ENCODE measurements at regions not wholly inside any gene's neighbourhood (a gene's known extent, or its start where the extent isn't known, plus 50 kb on each side); places are given as distances from the start of the nearest gene placed in this dataset.
"Not testable (repeated sequence)": the region's sequence is repeated elsewhere in the genome, so short reads cannot be mapped to it uniquely, and the experiment has no call there.

DNA sequence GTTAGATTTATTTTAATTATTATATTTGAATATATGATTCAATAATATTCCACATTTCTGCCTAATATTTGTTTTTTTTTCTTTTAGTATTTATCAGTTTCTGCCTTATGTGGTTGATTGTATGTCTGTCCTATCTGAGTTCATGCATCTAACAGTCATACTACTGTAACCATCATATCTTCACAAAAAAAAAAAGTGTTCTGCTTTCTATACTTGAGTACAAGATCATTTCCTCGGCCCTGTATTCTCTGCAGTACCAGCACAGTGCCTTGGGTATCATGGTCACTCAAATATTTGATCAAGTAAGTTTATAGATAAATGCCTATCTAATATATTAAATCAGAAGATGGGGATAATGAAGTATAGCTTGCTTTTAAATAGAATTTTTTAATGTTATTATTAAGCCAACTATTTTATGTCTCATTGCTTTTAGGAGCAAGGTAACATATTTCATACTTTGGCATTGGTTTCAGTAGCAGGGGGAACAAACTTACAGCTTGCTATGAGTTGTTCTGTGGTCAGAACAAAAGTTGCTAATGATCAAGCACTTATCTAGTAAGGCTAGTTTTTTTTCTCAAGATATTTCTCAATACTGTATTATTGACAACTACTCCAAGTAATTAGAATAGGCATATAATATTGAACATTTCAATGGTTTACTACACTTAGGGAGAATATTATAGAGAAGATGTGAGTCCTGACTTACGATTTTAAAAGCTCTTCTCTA, 290.5 kb upstream of the FBXO33 start:
- DNase-seq = no peak

- no peak for DNase-seq
These were observed 284.8 kb upstream of the FBXO33 start for GRCh38 chr14:39716987-39717570.

- DNase-seq = no peak
These were observed 280.2 kb upstream of the FBXO33 start for GRCh38 chr14:39712293-39712999.

GRCh38 chr14:39704594-39704993, 272.4 kb upstream of the FBXO33 start:
- DNase-seq = no peak

GRCh38 chr14:39694341-39694740, 262.1 kb upstream of the FBXO33 start:
- no peak for DNase-seq

DNA sequence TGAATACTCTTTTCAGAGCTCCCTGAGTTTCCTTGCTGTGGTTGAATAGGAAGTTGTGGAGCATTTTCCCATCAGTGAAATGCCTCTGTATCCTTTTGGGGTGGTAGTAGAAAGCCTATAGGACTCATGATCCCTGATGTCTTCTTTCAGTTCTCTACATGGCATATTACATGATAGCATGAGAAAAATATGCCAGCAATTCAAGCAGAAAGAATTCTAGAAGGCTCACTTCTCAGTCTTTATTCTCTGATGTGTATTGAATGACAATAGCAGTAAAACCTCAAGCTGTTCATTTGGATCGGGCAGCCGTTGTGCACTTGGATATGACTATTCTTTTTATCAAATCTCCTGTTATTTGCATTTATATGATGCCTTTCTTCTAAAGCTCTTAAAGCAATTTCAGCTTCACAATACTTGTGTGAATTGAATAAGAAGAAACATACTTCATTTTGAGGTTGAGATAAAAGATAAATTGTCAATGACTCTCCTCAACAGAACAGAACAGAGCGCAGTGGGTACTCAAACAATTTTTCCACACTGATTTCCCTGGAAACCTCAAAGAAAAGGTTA, 251.5 kb upstream of the FBXO33 start:
- no peak for DNase-seq

GRCh38 chr14:39682582-39682981, 250.3 kb upstream of the FBXO33 start:
- no peak for DNase-seq

DNA sequence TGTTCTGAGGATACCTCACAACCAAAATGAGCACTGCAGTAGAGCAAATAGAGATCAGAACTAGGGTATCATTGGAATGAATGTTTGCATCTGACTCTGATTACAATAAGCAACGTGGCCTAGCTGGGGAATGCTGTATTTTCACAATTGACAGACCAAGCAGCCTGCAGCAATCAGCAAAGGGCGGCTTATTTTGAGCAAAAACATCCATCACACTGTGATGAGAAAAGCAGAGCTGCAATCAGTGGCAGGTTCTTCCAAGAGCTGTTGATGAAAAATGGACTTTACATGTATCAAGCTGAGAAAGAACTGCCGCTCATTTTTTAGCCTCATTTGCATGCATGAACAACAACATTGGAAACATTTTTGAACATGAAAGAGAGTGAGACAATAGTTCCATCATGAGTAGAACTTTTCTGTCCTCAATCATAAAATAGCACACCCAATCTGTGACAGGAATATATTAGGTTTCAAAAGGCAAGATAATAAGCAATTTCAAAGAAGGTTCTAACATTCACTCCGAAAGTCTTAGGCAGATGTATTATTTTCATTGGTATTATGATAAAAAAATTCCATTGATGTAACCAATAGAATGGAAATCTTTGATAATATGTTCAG, 249.7 kb upstream of the FBXO33 start:
- no peak for DNase-seq

GRCh38 chr14:39680777-39681176, 248.5 kb upstream of the FBXO33 start:
- DNase-seq = no peak

DNA sequence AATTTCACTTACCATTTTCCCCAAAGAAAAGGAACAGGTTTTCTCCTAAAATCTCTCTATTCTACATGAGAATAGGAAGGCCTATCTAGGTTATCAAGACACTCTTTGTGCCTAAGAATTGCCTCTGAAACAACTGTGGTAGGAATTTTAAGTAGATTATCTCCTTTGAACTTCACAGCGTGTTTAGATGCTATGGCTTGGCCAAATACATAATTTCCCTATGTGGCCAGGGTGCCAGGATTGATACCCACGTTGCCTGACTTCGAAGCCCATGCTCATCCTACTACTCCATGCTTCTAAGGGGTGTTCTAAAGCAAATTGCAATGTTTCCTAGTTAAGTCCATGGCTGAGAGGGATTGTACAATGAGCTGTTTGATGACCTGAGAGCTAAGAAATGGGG, 241.5 kb upstream of the FBXO33 start:
- DNase-seq = no peak

DNA sequence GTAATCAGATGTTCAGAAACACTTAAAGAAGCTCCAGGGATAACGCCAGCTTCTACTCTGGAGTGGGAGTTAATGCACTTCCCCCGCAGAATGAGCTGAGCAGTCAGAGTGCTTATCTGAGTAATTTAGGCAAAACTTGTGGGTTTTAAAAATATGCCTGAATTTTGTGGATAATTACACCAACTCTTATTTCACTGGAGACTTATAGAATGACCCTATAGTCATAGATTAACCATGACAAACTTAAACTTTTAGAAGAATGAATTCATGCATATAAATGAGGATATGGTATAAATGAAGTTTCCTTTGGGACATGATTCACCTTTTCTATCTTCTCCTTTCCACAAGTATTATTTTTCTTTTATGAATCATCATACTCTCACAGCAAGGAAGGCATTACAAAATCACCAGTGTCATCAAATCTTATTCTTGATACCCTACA, 241.1 kb upstream of the FBXO33 start:
- DNase-seq = no peak

DNA sequence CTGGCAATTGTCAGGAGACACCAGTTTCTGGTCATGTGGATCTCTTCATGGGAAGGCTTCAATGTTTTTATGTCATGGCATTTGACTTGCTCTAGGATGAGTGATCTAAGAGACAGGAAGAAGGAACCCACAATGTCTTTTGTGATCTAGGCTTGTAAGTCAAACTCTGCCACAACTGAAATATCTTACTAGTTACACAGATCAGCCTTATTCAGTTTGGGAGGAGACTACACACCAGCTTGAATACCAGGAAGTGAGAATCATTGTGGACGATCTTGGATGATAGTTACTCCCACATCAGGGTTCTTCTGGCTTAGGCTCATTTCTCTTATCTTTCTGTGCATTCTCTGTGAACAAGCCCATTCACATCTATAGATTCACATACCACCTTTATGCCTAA, 236.2 kb upstream of the FBXO33 start:
- DNase-seq = no peak

DNA sequence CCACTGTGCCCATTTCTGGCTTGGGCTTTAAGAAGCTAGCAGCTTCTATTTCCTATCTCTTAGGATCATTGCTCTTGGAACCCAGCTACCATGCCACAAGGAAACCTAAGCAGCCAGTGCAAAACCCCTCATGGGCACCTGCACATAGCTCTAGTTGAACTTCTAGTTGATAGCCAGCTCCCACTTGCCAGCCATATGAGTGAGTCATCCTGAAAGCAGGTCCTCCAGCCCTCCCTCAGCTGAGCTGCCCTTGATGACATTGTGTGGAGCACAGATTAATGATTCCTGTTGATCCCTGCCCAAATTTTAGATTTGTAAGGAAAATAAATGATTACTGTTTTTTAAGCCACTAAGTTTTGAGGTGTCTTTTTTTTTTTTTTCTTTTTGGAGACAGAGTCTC, 234.2 kb upstream of the FBXO33 start:
- DNase-seq = no peak

GRCh38 chr14:39665075-39665475, 232.8 kb upstream of the FBXO33 start:
- DNase-seq = no peak

DNA sequence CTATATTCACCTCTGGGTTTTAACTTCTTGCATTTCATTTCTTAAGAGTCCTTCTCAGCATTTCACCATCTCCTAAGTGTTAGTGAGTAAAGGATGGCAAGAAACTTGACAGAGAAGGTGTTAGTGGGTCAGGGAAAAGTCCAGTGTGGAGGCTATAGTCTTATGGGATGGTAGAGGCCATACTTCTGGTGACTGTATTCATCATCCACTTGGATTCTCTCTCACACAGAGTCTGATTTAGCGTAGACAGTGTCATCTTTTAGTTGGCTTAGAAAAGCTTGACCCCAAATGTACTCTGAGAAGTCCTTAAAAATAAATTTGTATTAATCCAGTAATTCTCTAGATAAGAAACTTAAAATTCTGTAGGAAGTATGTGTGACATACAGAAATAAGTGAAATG, 232.4 kb upstream of the FBXO33 start:
- no peak for DNase-seq

- DNase-seq = no peak
These were observed 209.0 kb upstream of the FBXO33 start for GRCh38 chr14:39641224-39641623.

DNA sequence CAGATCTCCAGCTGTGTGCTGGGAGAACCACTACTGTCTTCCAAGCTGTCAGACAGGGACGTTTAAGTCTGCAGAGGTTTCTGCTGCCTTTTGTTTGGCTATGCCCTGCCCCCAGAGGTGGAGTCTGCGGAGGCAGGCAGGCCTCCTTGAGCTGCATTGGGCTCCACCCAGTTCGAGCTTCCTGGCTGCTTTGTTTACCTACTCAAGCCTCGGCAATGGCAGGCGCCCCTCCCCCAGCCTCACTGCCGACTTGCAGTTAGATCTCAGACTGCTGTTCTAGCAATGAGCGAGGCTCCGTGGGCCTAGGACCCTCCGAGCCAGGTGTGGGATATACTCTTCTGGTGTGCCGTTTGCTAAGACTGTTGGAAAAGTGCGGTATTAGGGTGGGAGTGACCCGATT, 206.8 kb upstream of the FBXO33 start:
- DNase-seq = not testable (repeated sequence)

- DNase-seq = no peak
These were observed 195.9 kb upstream of the FBXO33 start for GRCh38 chr14:39628087-39628486.

GRCh38 chr14:39626589-39627576, 194.7 kb upstream of the FBXO33 start:
- no peak for DNase-seq

DNA sequence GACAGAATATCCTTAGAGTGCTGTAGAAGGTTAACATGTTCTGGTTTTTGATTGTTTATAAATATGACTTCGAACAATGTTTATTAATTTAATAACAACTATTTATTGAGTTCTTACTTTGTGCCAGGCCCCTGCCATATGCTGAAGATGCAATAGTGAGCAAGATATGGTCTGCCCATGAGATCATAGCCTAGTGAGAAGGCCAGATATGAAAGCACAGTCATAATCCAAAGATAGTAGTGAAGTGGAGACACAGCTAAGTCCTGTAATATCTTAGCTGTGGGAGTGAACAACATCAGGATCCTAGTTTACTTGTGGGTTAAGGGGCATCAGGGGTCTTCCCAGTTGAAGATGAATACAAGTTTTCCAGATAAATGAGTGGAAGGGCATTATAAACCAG, 189.4 kb upstream of the FBXO33 start:
- no peak for DNase-seq

DNA sequence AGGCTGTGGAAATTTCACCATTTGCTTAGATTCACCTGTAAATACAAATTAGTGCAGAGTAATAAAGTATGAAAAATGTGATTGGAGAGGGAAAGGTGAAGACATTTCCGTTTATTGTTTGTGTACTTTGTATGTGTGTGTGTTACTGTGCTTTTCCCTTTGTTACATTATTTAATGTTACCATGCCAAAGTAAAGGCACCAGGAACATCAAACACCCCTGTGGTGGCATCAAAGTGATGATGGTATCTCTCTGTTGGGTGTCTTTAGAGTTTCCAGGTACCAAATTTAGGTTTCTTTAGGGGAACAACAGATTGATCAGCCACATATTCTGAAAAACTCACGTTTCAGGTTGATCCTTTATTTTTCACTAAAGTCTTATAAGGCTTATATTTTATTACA, 189.0 kb upstream of the FBXO33 start:
- DNase-seq = no peak

GRCh38 chr14:39617537-39617936, 185.3 kb upstream of the FBXO33 start:
- no peak for DNase-seq
